GM18909 (cell line): ENCODE measurements at regions not wholly inside any gene's neighbourhood (a gene's known extent, or its start where the extent isn't known, plus 50 kb on each side); places are given as distances from the start of the nearest gene placed in this dataset.

Source experiments
- ATAC-seq: cut with Tn5 transposase; IDR thresholded peaks from one replicate; pipeline ENCODE4 v1.9.1; 2021; ENCODE audit warnings: mild to moderate bottlenecking; ENCODE audit not compliant: unreplicated experiment, poor library complexity

- ATAC-seq = no peak
These were observed 490.3 kb downstream of the BUD13 start for GRCh38 chr11:116282481-116282880.

GRCh38 chr11:116281173-116282160 is 491.3 kb downstream of the BUD13 start:
- ATAC-seq = no peak

GRCh38 chr11:116279511-116279910 is 493.3 kb downstream of the BUD13 start:
- ATAC-seq = no peak

DNA sequence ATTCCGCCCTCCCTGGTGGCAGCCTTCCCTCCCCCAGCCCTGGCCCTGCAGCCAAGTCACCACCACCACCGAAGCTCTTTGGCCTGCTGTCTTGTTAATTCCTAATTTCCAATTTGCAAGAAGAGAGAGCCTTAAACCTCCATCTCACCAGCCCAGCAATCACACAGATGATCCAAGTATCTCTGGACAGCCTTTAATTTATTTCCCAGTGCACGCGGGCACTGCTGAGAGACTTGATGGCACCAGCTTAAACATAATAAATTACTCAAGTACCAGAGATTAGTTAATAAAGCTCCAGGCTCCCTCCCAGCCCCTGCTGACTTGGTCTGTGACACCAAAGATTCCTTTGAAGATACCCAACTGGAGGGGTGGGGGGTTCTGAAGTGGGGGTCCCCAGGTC is 494.7 kb downstream of the BUD13 start:
- ATAC-seq = no peak

- peak; percentile 85 for ATAC-seq
These were observed 496.4 kb downstream of the BUD13 start for GRCh38 chr11:116276051-116277044.

- ATAC-seq = no peak
These were observed 497.2 kb downstream of the BUD13 start for GRCh38 chr11:116275635-116276034.

DNA sequence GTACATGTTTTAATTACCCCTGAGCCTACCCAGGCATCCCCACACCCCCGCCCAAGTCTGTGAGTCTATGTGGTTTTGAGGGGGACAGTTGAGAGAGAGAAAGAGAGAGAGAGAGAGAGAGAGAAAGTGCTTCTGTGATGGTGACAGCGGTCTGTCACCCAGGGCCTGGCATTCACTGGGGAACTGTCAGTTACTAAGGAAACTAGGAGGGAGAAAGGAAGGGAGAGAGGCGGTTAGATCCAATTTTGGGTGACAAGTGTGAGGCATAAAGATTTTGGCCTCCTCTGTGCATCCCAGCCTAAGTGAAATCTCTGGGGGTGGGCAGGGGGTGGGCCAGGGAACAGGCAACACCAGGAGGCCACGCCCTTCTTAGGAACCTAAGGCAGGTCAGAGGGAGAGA is 498.3 kb downstream of the BUD13 start:
- ATAC-seq = no peak

- ATAC-seq = no peak
These were observed 500.5 kb downstream of the BUD13 start for GRCh38 chr11:116272181-116272789.

DNA sequence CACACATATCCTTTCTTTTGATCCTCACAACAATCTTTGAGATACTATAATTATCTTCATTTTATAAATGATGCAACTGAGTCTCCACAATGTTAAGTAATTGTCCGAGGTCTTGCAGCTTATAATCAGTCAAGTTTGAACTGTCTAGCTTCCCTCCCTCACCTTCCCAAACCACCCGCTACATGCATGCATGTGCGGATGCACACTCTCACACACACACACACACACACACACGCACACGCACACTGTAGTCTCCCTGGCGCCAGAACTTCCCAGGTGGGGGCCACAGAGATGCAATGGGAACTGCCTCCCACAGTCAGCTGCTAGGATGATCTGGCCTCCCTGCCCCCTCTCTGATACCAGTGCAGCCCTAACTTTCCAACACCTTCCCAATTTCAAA is 501.3 kb downstream of the BUD13 start:
- ATAC-seq = no peak

DNA sequence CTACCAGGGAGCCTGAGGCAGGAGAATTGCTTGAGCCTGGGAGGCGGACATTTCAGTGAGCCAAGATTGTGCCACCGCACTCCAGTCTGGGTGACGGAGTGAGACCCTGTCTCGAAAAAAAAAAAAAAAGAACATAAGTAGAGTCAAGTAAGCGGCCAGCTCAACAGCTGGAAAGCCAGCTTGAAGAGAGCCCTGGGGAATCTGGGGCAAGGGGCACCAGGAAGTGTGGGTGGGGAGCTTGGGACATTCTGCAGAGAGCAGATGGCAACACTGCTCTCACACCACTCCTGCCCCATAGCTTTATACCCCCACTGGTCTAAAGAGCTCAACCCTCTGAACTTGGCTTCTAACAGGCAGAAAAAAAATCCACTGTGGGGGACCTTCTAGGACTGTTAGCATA is 505.6 kb downstream of the BUD13 start:
- ATAC-seq = no peak

- ATAC-seq = no peak
These were observed 509.0 kb downstream of the BUD13 start for GRCh38 chr11:116263770-116264169.

GRCh38 chr11:116263019-116263418 is 509.8 kb downstream of the BUD13 start:
- ATAC-seq = no peak

DNA sequence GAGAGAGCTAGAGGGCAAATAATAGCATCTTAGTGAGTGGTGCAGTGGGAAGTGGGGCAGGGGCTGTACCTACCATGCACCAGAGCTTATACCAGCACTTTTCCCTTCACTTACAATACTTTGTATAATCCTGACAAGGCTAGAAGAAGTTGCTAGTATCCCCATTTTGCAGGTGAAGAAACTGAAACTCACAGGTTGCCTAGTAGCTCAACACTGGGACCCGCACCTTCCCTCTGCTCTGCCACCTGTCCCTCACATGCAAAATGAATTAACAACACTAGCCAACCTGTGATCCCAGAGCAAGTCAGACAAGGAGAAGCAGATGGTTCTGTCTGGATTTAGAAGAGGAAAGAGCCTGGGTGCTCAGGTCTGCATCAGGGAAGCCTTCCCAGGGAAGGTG is 510.4 kb downstream of the BUD13 start:
- ATAC-seq = no peak

GRCh38 chr11:116261606-116262005 is 511.2 kb downstream of the BUD13 start:
- ATAC-seq = no peak

- ATAC-seq = no peak
These were observed 514.0 kb downstream of the BUD13 start for GRCh38 chr11:116258821-116259220.

GRCh38 chr11:116257883-116258282 is 514.9 kb downstream of the BUD13 start:
- ATAC-seq = no peak

DNA sequence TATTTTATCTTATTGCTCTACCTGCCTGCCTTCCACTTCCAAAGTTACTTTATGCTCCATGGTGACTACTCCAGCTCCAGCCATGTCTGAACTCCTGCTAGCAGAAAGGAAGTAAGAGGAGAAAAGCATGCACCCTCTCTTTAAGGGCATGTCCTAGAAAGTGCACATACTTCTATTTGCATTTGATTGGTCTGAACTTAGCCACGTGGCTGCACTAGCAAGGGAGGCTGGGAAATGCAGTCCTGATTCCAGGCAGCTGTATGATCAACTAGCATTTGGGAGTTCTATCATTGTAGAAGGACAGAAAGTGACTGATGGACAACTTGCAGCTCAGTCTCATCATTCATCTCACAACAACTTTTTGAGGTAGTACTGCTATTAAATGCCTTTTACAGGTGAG is 515.7 kb downstream of the BUD13 start:
- no peak for ATAC-seq

GRCh38 chr11:116256215-116256614 is 516.6 kb downstream of the BUD13 start:
- ATAC-seq = no peak

DNA sequence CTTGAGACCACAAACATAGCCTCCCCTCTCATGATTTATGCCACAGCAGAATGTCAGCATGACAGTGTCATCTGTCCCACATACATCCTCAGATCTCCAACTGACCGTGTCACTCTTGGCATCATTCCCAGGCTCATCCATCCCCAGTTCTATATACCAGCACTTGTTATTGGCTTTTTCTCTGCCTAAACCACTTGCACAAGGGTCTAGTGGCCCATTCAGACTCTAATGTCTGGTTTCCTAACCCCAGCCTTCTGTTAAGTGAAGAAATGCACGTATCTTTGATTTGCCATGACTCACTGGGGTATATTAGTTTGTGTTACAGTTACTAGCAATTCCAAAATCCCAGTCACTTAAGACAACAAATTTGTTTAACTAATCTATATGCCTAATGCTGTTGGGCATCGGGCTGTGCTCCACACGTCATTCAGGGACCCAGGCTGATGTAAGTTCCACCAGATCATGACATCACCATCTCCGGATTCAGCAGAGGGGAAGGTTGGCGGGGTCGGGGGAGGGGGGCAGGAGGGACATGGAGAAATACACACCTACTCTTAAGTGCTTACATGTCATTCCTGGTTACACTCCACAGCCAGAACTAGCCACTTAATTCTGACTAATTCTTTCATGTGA is 517.4 kb downstream of the BUD13 start:
- ATAC-seq = no peak

DNA sequence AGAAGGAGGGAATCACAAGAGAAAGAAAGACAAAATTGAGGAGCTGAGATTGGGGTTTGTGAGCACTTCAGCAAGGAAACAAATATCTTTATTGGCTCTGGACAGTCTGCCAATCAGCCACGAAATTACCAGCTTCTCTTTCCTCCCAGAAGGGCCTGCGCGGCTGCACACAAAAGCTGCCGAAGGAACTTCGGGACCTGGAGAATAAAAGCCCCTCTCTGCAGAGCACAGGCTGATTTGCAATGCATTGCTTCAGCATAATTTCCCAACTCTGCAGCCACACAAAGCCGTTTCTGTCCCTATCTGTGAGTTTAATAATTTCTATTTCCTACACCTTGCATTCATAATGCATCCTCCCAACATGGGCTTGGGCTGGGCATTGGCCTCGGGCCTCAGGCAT is 522.6 kb downstream of the BUD13 start:
- ATAC-seq = no peak
